GM12878 (cell line): ENCODE measurements at regions not wholly inside any gene's neighbourhood (a gene's known extent, or its start where the extent isn't known, plus 50 kb on each side); places are given as distances from the start of the nearest gene placed in this dataset.

ENCODE experiments used
- BRCA1 ChIP-seq: IDR thresholded peaks from 2 replicates; pipeline ENCODE4 v1.6.1; 2011; ENCODE audit warnings: low read depth, low read length, improper control_type of control experiment
- CTCF ChIP-seq, 3 experiments: IDR thresholded peaks in 2 of 3; conservative IDR thresholded peaks in 1 of 3; 2 replicates each; pipeline ENCODE4 v1.5.1; 2011; ENCODE audit warnings: low read depth in 3 of 3, low read length in 3 of 3, mild to moderate bottlenecking in 3 of 3, control low read depth in 2 of 3, moderate library complexity in 2 of 3, inconsistent platforms in 1 of 3, mixed read lengths in 1 of 3; ENCODE audit not compliant: control insufficient read depth in 2 of 3, insufficient read depth in 1 of 3; ENCODE audit errors: extremely low read depth in 1 of 3
- EGR1 ChIP-seq, 2 experiments: IDR thresholded peaks; 1 replicate in 1 of 2; 2 replicates in 1 of 2; pipeline ENCODE4 v1.6.1; 2011 to 2012; ENCODE audit warnings: low read depth in 2 of 2, low read length in 2 of 2, borderline replicate concordance in 1 of 2, mild to moderate bottlenecking in 1 of 2, moderate library complexity in 1 of 2
- FOXK2 ChIP-seq: fragments of 450-650 bp; IDR thresholded peaks from 2 replicates; pipeline ENCODE4 v1.6.1; 2017; ENCODE audit warnings: mild to moderate bottlenecking, moderate library complexity
- HDAC2 ChIP-seq: fragments of 200-600 bp; sonication (generic); IDR thresholded peaks from 2 replicates; pipeline ENCODE4 v1.6.1; 2017
- JUNB ChIP-seq: IDR thresholded peaks from 2 replicates; pipeline ENCODE4 v1.6.1; 2016; ENCODE audit warnings: antibody characterized with exemption, mild to moderate bottlenecking
- KDM1A ChIP-seq: fragments of 200-600 bp; sonication (generic); IDR thresholded peaks from 2 replicates; pipeline ENCODE4 v1.6.1; 2016; ENCODE audit warnings: borderline replicate concordance
- NFIC ChIP-seq: IDR thresholded peaks from 2 replicates; pipeline ENCODE4 v1.6.1; 2012; ENCODE audit warnings: low read depth, mild to moderate bottlenecking, inconsistent platforms, low read length, moderate library complexity
- PBX3 ChIP-seq: IDR thresholded peaks from 2 replicates; pipeline ENCODE4 v1.6.1; 2011; ENCODE audit warnings: mild to moderate bottlenecking, low read depth, low read length, moderate library complexity; ENCODE audit not compliant: insufficient replicate concordance
- POLR2AphosphoS5 ChIP-seq: IDR thresholded peaks from 2 replicates; pipeline ENCODE4 v1.6.1; 2011; ENCODE audit warnings: mild to moderate bottlenecking, low read length, inconsistent platforms
- YY1 ChIP-seq: IDR thresholded peaks from 2 replicates; pipeline ENCODE4 v1.6.1; 2011; ENCODE audit warnings: low read depth, mild to moderate bottlenecking, low read length

GRCh38 chr9:106722051-106722753 lies 140.8 kb upstream of the ZNF462 start:
- TF ChIP-seq FOXK2 (no peak), NFIC (no peak), YY1 (no peak), EGR1 (IDR thresholded peaks at IDR 0.05; ENCODE audit: borderline replicate concordance in 1 of 2, low read depth in 2 of 2, low read length in 2 of 2) (no peak), POLR2AphosphoS5 (no peak), HDAC2 (no peak), KDM1A (no peak), CTCF (IDR thresholded peaks at IDR 0.05 in 2 of 3, conservative IDR thresholded peaks at IDR 0.05 in 1 of 3; ENCODE audit: control insufficient read depth in 2 of 3, extremely low read depth in 1 of 3, insufficient read depth in 1 of 3, low read depth in 3 of 3, low read length in 3 of 3) (no peak), JUNB (no peak), PBX3 (no peak), BRCA1 (no peak)
